ENCODE measurements at regions not wholly inside any gene's neighbourhood (a gene's known extent, or its start where the extent isn't known, plus 50 kb on each side); places are given as distances from the start of the nearest gene placed in this dataset.
"Not testable (repeated sequence)": the region's sequence is repeated elsewhere in the genome, so short reads cannot be mapped to it uniquely, and the experiment has no call there.

DNA sequence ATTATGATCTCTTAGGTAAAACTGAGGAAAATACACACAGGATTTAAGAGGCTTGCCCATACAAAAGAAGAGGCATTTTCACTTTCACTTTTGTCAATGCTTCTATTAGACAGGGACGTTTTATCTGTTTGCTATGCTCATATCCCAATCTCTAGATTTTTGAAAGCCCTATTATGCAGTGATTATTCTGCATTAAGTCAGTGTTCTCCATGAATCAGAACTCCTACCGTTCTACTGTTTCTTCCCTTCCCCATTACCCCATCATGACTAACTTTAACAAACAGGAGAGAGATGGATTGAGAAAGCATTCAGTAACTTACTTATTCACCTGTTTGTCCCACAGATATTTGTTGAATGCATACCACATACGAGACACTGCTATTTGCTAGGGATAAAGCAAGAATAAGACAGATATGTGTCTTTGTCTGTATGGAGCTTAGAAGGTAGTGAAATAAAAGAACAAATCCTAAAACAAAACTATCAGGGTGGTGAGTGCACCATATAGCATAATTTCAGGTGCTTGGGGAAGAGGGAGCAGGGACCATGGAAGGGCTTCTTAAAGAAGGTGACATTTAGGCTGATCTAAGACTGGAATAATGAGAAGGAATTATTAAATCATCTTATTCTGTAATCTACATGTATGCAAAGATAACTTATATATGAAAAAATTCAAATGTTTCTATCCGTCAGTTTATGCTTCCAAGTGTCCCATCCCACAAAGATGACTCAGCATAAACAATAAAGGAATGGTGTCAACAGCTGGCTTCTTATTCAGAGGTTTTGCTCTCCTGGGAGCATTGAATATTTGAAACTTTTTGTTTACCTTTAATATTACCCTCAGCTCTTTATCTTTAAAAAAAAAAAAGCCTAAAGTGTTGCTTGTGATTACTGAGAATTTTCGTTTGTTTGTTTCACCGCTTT, 328.1 kb downstream of the HINT1 start:
- peak; percentile 20 for DNase-seq (ENCODE audit: low read depth, low spot score)

DNA sequence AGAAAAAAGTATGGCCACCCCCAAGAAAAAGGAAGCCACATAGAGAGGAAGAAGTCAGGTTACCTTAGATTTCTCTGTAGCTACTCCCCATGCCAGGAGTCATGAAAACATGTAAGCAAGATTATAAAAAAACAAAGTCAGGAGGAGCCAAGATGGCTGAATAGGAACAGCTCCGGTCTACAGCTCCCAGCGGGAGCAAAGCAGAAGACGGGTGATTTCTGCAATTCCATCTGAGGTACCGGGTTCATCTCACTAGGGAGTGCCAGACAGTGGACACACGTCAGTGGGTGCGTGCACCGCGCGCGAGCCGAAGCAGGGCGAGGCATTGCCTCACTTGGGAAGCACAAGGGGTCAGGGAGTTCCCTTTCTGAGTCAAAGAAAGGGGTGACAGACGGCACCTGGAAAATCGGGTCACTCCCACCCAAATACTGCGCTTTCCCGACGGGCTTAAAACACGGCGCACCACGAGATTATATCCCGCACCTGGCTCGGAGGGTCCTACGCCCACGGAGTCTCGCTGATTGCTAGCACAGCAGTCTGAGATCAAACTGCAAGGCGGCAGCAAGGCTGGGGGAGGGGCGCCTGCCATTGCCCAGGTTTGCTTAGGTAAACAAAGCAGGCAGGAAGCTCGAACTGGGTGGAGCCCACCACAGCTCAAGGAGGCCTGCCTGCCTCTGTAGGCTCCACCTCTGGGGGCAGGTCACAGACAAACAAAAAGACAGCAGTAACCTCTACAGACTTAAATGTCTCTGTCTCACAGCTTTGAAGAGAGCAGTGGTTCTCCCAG, 347.3 kb downstream of the HINT1 start:
- not testable (repeated sequence) for DNase-seq (ENCODE audit: low read depth, low spot score)

DNA sequence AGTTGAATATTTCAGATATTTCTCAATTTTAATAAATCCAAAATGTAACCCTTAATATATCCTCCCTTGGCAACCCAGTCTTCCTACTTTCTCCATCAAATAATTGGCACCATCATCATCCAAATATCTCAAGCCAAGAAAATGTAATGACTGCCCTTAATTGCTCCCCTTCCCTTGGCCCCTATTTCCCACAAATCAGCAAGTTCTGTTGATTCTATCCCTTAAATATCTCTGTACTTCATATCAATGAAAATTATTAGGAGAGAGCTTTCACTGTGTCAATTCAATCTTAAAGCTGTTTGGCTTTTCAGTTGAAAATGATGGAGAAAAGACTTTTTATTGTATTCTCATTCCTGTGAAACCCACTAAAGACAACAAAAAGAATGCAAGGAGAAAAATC, 349.8 kb downstream of the HINT1 start:
- DNase-seq (ENCODE audit: low read depth, low spot score), result no peak

DNA sequence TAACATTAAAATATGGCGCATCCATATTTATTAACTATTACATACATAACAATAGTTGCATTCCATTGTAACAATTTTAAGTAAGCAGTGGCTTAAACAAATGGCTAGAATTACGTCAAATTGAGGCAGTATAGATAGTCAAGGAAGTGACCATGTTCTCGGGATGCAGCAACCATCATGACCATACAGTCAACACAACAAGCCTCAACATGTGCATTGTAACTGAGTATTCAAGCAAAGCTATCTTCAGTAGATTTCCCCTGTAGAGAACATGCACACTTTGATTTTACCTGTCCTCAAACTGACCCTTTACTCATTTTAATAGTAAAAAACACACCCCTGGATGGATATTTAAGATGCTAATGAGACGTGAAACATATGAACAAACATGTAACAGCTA, 356.4 kb downstream of the HINT1 start:
- no peak for DNase-seq (ENCODE audit: low read depth, low spot score)

DNA sequence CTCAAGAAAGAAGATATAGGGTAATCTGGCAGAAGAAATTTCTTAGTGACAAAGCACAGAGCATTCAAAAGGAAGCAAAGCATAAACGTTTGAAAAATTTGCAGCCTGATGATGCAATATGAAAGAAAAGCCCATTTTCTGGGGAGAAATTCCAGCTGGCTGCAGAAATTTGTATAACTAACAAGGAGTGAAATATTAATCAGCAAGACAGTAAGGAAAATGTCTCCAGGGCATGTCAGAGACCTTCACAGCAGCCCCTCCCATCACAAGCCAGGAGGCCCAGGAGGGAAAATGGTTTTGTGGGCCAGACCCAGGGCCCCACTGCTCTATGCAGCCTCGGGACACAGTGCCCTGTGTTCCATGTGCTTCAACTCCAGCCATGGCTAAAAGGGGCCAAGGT, 359.4 kb downstream of the HINT1 start:
- no peak for DNase-seq (ENCODE audit: low read depth, low spot score)

DNA sequence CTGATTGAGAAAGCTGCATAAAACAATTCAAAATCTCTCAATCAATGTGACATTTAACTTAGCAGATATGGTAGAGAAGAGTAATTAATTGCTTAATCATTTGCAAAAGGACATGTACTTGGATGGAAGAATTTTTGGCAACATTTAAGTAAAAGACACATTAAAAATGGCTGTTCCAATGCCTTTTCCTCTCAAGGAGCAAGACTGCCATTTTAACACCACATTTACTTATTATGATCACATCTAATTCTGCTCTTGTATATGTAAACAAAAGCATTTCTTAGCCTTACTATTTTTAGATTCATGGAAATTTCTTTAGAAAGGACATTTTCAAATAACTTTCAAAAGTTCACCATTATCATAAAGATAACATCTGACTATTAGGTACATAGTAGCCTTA, 360.0 kb downstream of the HINT1 start:
- DNase-seq (ENCODE audit: low read depth, low spot score), result no peak

DNA sequence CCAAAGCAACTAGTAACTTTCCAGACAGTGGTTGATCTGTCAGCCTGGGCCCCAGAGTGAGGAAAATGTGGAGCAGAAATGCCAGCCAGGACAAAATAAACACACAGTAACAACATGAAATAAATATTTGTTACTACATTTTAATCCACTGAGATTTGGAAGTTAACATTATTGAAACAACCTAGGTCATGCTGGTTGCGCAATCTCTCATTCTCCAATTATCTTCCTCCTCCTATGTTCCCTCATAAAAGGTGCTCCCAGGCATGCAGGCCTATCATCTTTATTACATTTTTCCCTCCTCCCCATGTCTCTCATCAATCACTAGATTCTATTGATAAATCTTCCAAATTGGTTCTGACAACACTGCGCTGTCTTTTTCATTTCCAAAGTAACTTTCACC, 363.1 kb downstream of the HINT1 start:
- no peak for DNase-seq (ENCODE audit: low read depth, low spot score)

DNA sequence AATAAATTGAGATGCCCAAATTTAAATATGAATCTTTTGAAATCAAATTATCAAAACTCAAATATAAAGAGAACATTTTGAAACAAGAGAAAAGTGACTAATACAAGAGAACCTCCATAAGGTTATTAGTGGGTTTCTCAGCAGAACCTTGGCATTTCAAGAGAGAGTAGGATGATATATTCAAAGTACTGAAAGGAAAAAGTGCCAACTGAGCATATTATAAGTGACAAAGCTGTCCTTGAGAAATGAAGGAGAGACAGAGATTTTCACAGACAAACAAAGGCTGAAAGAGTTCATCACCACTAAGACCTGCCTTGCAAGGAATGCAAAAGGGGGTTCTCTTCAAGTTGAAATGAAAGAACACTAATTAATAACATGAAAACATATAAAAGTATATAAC, 366.0 kb downstream of the HINT1 start:
- DNase-seq (ENCODE audit: low read depth, low spot score), result no peak

DNA sequence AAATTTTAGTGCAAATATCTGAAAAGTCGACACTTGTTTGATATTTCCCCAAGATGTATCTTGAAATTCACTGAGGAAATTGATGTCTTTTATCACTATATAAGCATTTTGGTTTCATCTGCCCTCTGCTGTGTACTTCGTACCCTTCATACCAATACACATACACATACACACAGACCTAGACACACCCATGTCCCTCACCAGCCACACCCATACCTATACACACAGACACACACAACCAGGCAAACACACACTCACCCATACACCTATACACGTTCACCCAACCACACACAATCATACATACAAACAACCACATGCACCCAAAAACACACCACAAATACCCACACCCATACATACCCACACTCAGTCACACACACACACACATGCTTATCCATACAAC, 367.8 kb downstream of the HINT1 start:
- no peak for DNase-seq (ENCODE audit: low read depth, low spot score)

DNA sequence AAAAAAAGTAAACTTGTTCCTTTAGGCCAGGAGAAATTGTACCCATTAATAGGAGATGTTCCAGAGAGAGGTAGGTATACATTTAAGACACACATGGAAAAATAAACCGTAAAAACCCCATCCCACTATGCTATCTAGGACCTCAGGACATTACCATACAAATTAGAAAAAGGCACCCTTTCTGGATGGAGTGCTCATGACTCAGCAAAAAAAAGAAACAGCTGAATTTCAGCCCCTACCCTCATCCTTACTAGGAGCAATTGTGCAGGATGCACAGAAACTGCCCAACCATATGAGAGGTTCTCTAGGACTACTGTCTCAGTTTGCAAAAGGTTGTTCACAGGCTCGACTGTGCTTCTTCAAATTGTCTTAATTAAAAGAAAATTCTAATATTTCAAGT, 368.2 kb downstream of the HINT1 start:
- DNase-seq (ENCODE audit: low read depth, low spot score), result no peak

DNA sequence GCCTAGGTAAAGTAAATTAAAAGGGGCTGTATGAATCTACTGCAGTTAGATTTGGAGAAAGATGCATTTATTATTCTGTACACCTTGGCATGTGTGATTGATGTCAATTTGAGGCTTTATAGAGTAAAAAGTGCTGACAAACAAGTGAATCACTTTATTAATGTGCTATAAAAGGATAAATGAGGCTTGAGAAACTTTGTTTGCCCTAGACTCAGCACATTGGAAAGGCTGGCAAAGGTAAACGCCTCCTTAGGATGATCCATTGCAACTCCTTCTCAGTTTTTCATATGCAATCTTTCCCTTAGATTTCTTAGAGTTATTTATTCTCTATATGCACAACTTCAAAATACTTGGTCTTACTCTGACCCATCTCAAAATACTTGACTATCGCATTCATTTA, 369.0 kb downstream of the HINT1 start:
- DNase-seq (ENCODE audit: low read depth, low spot score), result no peak

DNA sequence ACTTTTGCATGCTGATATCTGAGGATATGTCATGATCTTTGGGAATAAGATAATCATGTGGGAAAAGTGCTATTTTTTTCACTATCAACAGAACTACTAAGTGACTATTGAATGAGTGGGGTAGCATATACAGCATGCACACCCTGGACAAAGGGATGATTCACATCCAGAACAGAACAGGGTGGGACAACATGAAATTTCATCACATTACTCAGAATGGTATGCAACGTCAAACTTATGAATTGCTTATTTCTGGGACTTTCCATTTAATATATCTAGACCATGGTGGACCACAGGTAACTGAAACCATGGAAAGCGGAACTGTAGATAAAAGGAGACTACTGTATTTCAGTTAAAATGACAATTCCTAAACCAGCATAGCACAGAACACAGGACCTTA, 370.0 kb downstream of the HINT1 start:
- no peak for DNase-seq (ENCODE audit: low read depth, low spot score)

DNA sequence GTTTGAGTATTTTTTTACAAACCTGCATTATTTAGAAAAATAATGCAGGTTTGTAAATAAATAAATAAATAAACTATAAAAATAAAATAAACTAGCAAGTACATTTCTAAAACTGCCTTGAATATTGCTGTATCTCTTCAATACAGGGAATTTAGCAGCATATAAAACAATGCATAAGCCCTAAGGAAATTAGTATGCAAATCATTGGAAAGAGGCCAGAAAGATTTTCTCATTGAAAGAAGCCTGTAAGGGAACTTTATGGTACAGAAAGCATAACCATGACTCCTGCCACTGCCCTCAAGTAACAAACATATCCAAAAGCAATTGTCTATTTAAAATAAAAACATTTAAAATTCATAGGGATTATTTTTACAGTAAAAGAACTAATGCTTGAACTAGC, 387.3 kb downstream of the HINT1 start:
- DNase-seq (ENCODE audit: low read depth, low spot score), result no peak

DNA sequence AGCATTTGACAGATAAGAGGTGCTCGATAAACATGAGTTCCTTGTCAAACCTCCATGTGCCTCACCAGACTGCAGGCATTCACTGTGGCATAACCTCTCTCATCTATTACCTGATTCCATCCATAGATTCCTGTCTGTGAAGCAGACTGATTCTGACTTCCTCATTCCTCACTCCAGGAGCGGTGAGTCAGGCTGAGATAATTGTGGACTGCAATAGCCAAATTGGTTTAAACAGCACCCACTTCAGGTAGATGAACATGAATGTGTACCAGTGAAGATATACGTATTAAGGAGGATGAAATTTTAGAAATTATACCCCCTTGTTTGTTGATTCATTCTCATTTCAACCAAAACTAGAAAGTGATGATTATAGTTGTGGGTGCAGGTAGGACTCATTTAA, 391.2 kb downstream of the HINT1 start:
- DNase-seq (ENCODE audit: low read depth, low spot score), result peak; percentile 27

DNA sequence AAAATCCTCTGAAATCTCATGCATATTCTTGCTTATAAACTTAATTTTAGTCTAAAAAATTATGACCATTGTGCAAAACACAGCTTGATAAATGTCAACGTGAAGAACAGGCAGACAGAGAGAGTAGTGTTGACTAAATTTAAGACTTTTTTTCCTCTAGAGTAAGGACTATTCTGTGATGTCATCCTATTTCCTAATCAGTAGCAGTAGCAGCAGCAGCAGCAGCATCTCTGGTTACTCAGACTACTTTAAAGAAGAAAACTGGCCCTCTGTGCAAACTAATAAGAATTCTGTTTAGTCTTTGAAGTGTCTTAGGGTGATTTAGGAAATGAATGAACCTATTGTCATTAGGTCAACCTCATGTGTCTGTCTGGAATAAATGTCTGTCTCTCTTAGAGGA, 403.0 kb downstream of the HINT1 start:
- DNase-seq (ENCODE audit: low read depth, low spot score), result peak; percentile 1

DNA sequence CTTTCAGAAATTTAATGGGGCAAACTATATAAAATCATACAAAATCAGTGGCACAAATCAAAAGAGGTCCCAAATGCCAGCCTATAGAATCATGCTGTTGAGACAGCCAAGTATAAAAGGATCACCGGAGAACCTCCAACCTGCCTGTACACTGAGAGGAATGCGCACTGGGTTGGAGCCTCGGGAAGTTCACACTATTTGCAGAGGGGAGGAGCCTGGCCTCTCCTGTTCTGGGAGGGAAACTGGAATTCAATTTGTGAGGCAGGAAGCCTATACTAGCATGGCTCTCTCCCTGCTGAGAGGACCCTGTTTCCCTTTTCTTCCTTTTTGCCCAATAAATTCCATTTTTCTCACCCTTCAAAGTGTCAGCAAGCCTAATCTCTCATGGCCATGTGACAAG, 406.0 kb downstream of the HINT1 start:
- DNase-seq (ENCODE audit: low read depth, low spot score), result no peak

DNA sequence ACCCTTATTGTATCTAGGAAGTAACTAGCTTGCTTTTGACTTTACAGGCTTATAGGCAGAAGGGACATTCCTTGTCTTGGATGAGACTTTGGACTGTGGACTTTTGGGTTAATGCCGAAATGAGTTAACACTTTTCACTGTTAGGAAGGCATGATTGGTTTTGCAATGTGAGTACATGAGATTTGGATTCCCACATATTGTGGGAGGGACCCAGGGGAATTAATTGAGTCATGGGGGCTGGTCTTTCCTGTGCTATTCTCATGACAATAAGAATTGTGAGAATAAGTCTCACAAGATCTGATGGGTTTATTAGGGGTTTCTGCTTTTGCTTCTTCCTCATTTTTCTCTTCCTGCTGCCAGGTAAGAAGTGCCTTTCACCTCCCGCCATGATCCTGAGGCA, 417.5 kb downstream of the HINT1 start:
- DNase-seq (ENCODE audit: low read depth, low spot score), result no peak

DNA sequence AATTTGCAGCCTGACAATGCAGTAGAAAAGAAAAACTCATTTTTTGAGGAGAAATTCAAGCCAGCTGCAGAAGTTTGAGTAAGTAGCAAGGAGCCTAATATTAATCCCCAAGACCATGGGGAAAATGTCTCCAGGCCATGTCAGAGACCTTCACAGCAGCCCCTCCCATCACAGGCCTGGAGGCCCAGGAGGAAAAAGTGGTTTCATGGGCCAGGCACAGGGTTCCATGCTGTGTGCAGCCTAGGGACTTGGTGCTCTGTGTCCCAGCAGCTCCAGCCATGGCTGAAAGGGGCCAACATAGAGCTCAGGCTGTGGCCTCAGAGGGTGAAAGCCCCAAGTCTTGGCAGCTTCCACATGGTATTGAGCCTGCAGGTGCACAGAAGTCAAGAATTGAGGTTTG, 418.4 kb downstream of the HINT1 start:
- DNase-seq (ENCODE audit: low read depth, low spot score), result not testable (repeated sequence)

DNA sequence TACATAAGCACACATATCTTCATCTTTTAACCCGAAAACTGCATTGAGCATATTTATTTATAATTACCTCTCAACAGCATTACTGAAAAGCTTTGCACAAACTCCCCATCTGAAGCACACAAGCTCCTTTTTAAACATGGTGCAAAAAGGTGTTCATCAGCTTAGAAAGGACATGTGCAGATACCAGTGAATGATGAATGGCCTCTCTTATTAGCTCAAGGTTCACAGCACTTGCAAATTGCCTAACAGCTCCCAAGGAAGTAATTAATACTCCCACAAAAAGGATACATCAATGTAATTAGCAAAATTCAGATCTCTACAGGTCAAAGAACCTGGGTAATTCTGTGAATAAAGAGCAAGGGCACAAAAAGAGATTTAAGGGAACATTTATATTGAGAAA, 422.0 kb downstream of the HINT1 start:
- no peak for DNase-seq (ENCODE audit: low read depth, low spot score)

DNA sequence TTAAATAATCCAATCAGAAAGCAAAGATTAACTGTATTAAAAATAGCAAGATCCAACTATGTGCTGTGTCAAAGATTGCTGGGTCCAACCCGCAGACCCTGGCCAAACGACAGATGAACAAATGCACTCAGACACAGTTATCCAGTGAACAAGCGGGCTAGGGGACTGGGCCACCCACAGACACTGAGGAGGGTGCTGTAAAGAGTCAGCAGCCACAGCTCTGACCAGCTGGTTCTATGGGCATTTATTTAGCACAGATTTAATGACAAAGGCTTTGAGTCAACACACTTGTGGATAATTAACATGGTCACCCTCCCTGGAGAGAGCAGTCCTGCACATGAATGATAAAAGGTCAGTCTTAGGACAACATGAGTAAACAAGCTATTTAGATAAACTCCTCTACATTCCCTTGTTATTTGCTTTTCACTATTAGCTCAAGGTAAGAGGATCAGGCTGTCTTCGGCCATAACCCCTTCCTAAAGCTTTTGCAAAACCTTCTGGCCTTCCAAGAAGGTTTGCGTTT, 424.9 kb downstream of the HINT1 start:
- no peak for DNase-seq (ENCODE audit: low read depth, low spot score)

DNA sequence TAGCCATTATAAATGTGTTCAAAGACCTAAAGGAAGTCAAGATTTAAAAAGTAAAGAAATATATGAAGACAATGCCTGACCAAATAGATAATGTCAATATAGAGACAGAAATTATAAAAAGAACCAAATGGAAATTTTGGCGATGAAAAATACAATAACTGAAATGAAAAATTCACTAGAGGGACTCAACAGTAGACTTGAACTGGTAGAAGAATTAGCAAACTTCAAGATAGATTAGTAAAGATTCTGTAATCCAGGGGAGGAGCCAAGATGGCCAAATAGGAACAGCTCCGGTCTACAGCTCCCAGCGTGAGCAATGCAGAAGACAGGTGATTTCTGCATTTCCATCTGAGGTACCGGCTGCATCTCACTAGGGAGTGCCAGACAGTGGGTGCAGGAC, 433.2 kb downstream of the HINT1 start:
- DNase-seq (ENCODE audit: low read depth, low spot score), result no peak

DNA sequence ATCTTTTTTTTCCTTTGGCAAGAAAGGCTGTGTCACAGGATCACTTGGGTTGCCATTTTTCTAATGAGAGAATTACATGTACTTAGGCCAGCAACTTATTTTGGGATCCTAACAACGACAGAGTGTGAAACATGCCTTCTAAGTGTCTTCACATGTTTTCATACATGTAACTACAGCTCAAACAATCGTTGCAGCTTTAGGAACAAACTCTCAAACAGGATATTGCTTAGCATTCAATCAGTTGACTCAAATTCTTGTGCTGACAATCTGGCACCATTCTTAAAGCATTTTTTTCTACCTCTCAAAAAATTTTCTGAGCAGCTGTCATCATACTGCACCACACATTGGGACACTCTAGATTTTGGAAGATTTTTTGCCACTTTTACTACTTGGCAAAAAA, 435.5 kb downstream of the HINT1 start:
- no peak for DNase-seq (ENCODE audit: low read depth, low spot score)

DNA sequence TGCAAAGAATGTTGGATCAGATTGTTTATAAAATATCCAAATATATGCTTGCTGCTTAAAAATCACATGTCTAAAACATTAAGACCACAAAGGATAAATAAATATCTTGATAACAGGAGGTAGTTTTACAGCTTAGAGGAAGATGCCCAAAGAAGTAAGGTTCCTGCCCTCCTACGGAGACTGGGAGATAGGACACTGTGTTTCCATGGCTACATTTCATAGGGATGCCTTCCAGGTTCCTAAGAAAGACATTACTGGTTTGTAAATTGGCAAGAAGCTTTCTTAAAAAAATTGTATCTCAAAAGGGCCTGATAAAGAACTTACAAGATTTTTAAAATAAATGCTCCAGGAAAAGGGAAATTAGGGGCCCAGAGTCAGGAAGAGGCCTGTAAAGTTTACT, 437.2 kb downstream of the HINT1 start:
- no peak for DNase-seq (ENCODE audit: low read depth, low spot score)

Measured in astrocyte of the hippocampus (primary cell).